Kidney (tissue), 13 donors: ENCODE measurements at regions not wholly inside any gene's neighbourhood (a gene's known extent, or its start where the extent isn't known, plus 50 kb on each side); places are given as distances from the start of the nearest gene placed in this dataset.

Source experiments
- DNase-seq, 5 donors: peaks; one replicate each; pipeline ENCODE4 v3.0.0-alpha.2; 2013 to 2020
- FAIRE-seq: peaks from 2 replicates; lab custom pipeline; 2012; peaks lifted over from hg19 to GRCh38; lab: Jason Lieb, UNC
- H3K27ac ChIP-seq, 2 donors: one replicate each; pipeline ENCODE4 v1.7.0; 2013; ENCODE audit warnings: low read depth in 2 of 2, low read length in 2 of 2, inconsistent platforms in 1 of 2
- H3K27me3 ChIP-seq: one replicate; pipeline ENCODE4 v1.7.1; 2013; ENCODE audit warnings: low read length, inconsistent platforms; ENCODE audit not compliant: control insufficient read depth, insufficient read depth
- H3K36me3 ChIP-seq, 3 donors: one replicate each; pipeline versions ENCODE4 v1.7.0 to v1.7.1; 2013; ENCODE audit warnings: low read length in 3 of 3, control low read depth in 1 of 3, inconsistent platforms in 1 of 3; ENCODE audit not compliant: insufficient read depth in 3 of 3, control insufficient read depth in 2 of 3
- H3K4me1 ChIP-seq, 3 donors: one replicate each; pipeline versions ENCODE4 v1.7.0 to v1.7.1; 2013; ENCODE audit warnings: low read length in 3 of 3, inconsistent platforms in 1 of 3, low read depth in 1 of 3; ENCODE audit not compliant: control insufficient read depth in 2 of 3, insufficient read depth in 2 of 3
- H3K4me3 ChIP-seq, 3 donors: one replicate each; pipeline versions ENCODE4 v1.7.0 to v1.8.1; 2013; ENCODE audit warnings: low read length in 3 of 3, control low read depth in 1 of 3, inconsistent platforms in 1 of 3
- H3K9ac ChIP-seq, 3 donors: one replicate each; pipeline versions ENCODE4 v1.7.0 to v1.7.1; 2013; ENCODE audit warnings: low read length in 3 of 3, control low read depth in 1 of 3, inconsistent platforms in 1 of 3
- H3K9me3 ChIP-seq, 3 donors: one replicate each; pipeline versions ENCODE4 v1.7.0 to v1.7.1; 2013; ENCODE audit warnings: low read length in 3 of 3, control low read depth in 1 of 3, inconsistent platforms in 1 of 3; ENCODE audit not compliant: control insufficient read depth in 2 of 3, insufficient read depth in 1 of 3
- intact Hi-C: fragments of 100-400 bp; cut with DNase I; formaldehyde crosslinking; loops from one replicate; pipeline ENCODE4 v1.11.1; 2022
- TF ChIP-seq, protein P1 (sequence below): IDR thresholded peaks from 3 replicates; pipeline ENCODE4 v1.5.1; 2012; ENCODE audit warnings: mild to moderate bottlenecking, moderate library complexity, borderline replicate concordance; ENCODE audit not compliant: insufficient read depth; ENCODE audit errors: extremely low read depth
- donor health status: control.
- donor health status: control.
- donor health status: control.
- donor health status: control.
- donor health status: control.
- donor health status: DM: yes; HTN: yes; CAD: no.
- donor health status: Normal renal cell carcinoma (clear cell type).

DNA sequence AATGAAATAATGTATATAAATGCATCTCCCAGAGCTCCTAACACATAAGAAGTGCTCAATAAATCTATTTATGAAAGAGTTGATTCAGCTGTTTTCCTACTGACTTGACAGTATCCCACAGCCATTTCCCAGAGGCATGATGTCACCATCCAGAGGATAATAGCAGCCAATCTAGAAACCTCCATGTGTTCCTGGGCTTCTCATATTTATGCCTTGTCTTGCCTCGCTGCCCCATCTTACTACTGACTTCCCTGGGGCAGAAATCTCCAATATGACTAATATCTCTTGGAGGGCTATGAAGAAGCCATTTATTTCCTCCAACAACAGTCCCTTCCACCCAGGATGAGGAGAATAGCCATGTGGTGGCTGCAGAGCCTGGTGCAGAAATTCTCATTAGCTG, 115.4 kb upstream of the NAV2 start:
- TF ChIP-seq, protein P1, sequence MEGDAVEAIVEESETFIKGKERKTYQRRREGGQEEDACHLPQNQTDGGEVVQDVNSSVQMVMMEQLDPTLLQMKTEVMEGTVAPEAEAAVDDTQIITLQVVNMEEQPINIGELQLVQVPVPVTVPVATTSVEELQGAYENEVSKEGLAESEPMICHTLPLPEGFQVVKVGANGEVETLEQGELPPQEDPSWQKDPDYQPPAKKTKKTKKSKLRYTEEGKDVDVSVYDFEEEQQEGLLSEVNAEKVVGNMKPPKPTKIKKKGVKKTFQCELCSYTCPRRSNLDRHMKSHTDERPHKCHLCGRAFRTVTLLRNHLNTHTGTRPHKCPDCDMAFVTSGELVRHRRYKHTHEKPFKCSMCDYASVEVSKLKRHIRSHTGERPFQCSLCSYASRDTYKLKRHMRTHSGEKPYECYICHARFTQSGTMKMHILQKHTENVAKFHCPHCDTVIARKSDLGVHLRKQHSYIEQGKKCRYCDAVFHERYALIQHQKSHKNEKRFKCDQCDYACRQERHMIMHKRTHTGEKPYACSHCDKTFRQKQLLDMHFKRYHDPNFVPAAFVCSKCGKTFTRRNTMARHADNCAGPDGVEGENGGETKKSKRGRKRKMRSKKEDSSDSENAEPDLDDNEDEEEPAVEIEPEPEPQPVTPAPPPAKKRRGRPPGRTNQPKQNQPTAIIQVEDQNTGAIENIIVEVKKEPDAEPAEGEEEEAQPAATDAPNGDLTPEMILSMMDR, result no peak
- Histone ChIP-seq H3K9me3 (no peaks in the 10 kb centered on the region), H3K36me3 (no peaks in the 10 kb centered on the region), H3K9ac (no peak overlapping the region), H3K27ac (no peak overlapping the region), H3K27me3 (no peaks in the 10 kb centered on the region), H3K4me1 (peaks cover 0 to 4% (median 0%) of the 10 kb centered on the region in 3 donors), H3K4me3 (no peak overlapping the region)
- no peak for FAIRE-seq
- peak in 1 of 5 donors; percentile 8 for DNase-seq
- intact Hi-C loops, result no loop called here

DNA sequence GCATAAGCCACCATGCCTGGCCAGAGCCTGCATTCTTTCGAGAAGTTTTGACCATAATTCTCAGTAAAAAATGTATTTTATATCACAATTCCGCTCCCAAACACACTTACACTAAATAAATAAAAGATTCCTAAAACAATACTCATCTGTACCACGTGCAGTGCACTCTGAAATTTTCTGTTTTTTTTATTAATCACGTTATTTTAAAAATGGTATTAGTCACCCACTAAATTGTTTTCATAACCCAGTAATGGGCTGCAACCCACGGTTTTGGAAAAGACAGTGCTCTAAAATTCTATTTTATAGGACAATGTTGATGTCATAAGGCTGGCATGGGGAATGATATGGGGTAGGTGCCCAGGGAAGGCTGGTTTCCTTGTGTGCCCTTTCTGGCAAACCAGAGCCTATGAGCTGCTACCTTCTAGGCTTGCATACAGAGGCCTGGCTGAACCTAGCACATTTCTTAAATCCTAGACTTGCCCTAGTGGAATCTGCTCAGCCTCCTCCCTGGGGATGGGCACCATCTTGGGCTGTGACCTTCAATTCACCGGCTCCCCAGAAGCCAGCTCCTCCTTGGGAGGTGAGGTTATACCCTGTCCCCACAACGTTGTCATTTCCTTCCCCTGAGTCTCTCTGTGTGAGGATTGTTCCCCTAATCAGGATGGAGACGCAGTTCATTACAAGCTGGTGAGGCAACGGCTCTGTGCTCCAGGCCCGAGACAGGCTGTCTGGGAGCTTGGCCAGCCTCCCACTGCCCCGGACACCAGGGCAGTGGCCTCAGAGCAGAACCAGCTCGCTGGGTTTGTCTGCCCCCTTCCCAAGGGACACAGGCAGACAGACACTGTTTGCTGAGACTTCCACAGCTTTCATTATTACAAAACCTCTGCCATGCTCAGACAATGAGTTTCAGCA, 116.5 kb upstream of the NAV2 start:
- peak overlapping the region in 1 of 2 donors; percentile 68 for H3K27ac ChIP-seq
- TF ChIP-seq, protein P1, result no peak
- H3K4me1 ChIP-seq, result peaks cover 0 to 4% (median 0%) of the 10 kb centered on the region in 3 donors
- intact Hi-C loops, result no loop called here
- no peaks in the 10 kb centered on the region for H3K36me3 ChIP-seq
- DNase-seq (peak in 1 of 5 donors; percentile 89), FAIRE-seq (no peak)
- H3K4me3 ChIP-seq, result no peak overlapping the region
- H3K27me3 ChIP-seq, result no peaks in the 10 kb centered on the region
- H3K9me3 ChIP-seq, result no peaks in the 10 kb centered on the region
- no peak overlapping the region for H3K9ac ChIP-seq

- no peak overlapping the region for H3K4me3 ChIP-seq
- peaks cover 0 to 4% (median 0%) of the 10 kb centered on the region in 3 donors for H3K4me1 ChIP-seq
- no peak for FAIRE-seq
- H3K36me3 ChIP-seq, result no peaks in the 10 kb centered on the region
- H3K27me3 ChIP-seq, result no peaks in the 10 kb centered on the region
- TF ChIP-seq, protein P1, result no peak
- no peak overlapping the region for H3K9ac ChIP-seq
- H3K9me3 ChIP-seq, result no peaks in the 10 kb centered on the region
- H3K27ac ChIP-seq, result no peak overlapping the region
- intact Hi-C loops, result no loop called here
- no peak for DNase-seq
Observed at GRCh38 chr11:19595499-19595839, 117.2 kb upstream of the NAV2 start.
